ENCODE measurements at regions not wholly inside any gene's neighbourhood (a gene's known extent, or its start where the extent isn't known, plus 50 kb on each side); places are given as distances from the start of the nearest gene placed in this dataset.

GRCh38 chr13:99058527-99059495 lies 80.9 kb upstream of the DOCK9 start:
- Mint-ChIP-seq H3K27ac (peak overlapping the region in 1 of 2 donors; percentile 2), H3K27me3 (peaks cover 6 to 11% of the 10 kb centered on the region in 2 donors), H3K36me3 (no peaks in the 10 kb centered on the region), H3K4me3 (no peak overlapping the region), H3K9me3 (peaks cover under 1% of the 10 kb centered on the region), H3K4me1 (ENCODE audit: low read depth in 2 of 2) (peaks cover 30% of the 10 kb centered on the region in 2 donors)
- ATAC-seq (no peak), DNase-seq (ENCODE audit: low spot score) (no peak)

- Mint-ChIP-seq H3K4me1 (ENCODE audit: low read depth in 2 of 2) (peaks cover 27% of the 10 kb centered on the region in 2 donors), H3K4me3 (no peak overlapping the region), H3K36me3 (no peaks in the 10 kb centered on the region), H3K27ac (peak overlapping the region in 1 of 2 donors; percentile 2), H3K9me3 (peaks cover 4% of the 10 kb centered on the region), H3K27me3 (peaks cover 6 to 13% of the 10 kb centered on the region in 2 donors)
- DNase-seq (ENCODE audit: low spot score) (no peak), ATAC-seq (no peak)
These were observed 81.7 kb upstream of the DOCK9 start for GRCh38 chr13:99059498-99060075.

GRCh38 chr13:99061411-99061810 lies 83.5 kb upstream of the DOCK9 start:
- no peak for ATAC-seq
- no peak for DNase-seq (ENCODE audit: low spot score)
- Mint-ChIP-seq H3K27ac (no peak overlapping the region), H3K4me3 (no peak overlapping the region), H3K36me3 (no peaks in the 10 kb centered on the region), H3K9me3 (peaks cover 9% of the 10 kb centered on the region), H3K27me3 (peaks cover 6 to 11% of the 10 kb centered on the region in 2 donors), H3K4me1 (ENCODE audit: low read depth in 2 of 2) (peaks cover 31 to 33% of the 10 kb centered on the region in 2 donors)

- Mint-ChIP-seq H3K9me3 (peaks cover 9% of the 10 kb centered on the region), H3K36me3 (no peaks in the 10 kb centered on the region), H3K27ac (no peak overlapping the region), H3K4me1 (ENCODE audit: low read depth in 2 of 2) (peaks cover 40 to 41% of the 10 kb centered on the region in 2 donors), H3K27me3 (peaks cover 6 to 11% of the 10 kb centered on the region in 2 donors), H3K4me3 (no peak overlapping the region)
- DNase-seq (ENCODE audit: low spot score) = no peak
- ATAC-seq = no peak
These were observed 84.7 kb upstream of the DOCK9 start for GRCh38 chr13:99062593-99062992.

- Mint-ChIP-seq H3K9me3 (peaks cover 9% of the 10 kb centered on the region), H3K4me1 (ENCODE audit: low read depth in 2 of 2) (peaks cover 40 to 41% of the 10 kb centered on the region in 2 donors), H3K27me3 (peaks cover 6 to 11% of the 10 kb centered on the region in 2 donors), H3K4me3 (no peak overlapping the region), H3K36me3 (no peaks in the 10 kb centered on the region), H3K27ac (no peak overlapping the region)
- DNase-seq (ENCODE audit: low spot score) = no peak
- ATAC-seq = no peak
These were observed 85.3 kb upstream of the DOCK9 start for GRCh38 chr13:99063178-99063577.

- Mint-ChIP-seq H3K4me1 (ENCODE audit: low read depth in 2 of 2) (peaks cover 38% of the 10 kb centered on the region in 2 donors), H3K36me3 (no peaks in the 10 kb centered on the region), H3K27ac (peak overlapping the region in 1 of 2 donors; percentile 22), H3K27me3 (peaks cover 6 to 11% of the 10 kb centered on the region in 2 donors), H3K4me3 (peak overlapping the region; percentile 4), H3K9me3 (peaks cover 9% of the 10 kb centered on the region)
- DNase-seq (ENCODE audit: low spot score) = no peak
- ATAC-seq = no peak
These were observed 86.1 kb upstream of the DOCK9 start for GRCh38 chr13:99063952-99064351.

GRCh38 chr13:99064624-99065234 lies 86.9 kb upstream of the DOCK9 start:
- Mint-ChIP-seq H3K27ac (peak overlapping the region in 1 of 2 donors; percentile 68), H3K4me3 (no peak overlapping the region), H3K27me3 (peaks cover 0 to 8% of the 10 kb centered on the region in 2 donors), H3K9me3 (peaks cover 9% of the 10 kb centered on the region), H3K4me1 (ENCODE audit: low read depth in 2 of 2) (peaks cover 31 to 33% of the 10 kb centered on the region in 2 donors), H3K36me3 (no peaks in the 10 kb centered on the region)
- no peak for DNase-seq (ENCODE audit: low spot score)
- no peak for ATAC-seq

GRCh38 chr13:99065235-99066015 lies 87.6 kb upstream of the DOCK9 start:
- Mint-ChIP-seq H3K36me3 (no peaks in the 10 kb centered on the region), H3K4me1 (ENCODE audit: low read depth in 2 of 2) (peaks cover 31 to 33% of the 10 kb centered on the region in 2 donors), H3K4me3 (peak overlapping the region; percentile 24), H3K27me3 (peaks cover 0 to 8% of the 10 kb centered on the region in 2 donors), H3K27ac (peak overlapping the region; percentile 30 to 68), H3K9me3 (peaks cover 9% of the 10 kb centered on the region)
- ATAC-seq = no peak
- DNase-seq (ENCODE audit: low spot score) = no peak

GRCh38 chr13:99066219-99066618 lies 88.4 kb upstream of the DOCK9 start:
- peak in 1 of 2 donors; percentile 63 for ATAC-seq
- Mint-ChIP-seq H3K9me3 (peaks cover 9% of the 10 kb centered on the region), H3K36me3 (no peaks in the 10 kb centered on the region), H3K4me3 (peak overlapping the region; percentile 24), H3K4me1 (ENCODE audit: low read depth in 2 of 2) (peaks cover 31 to 33% of the 10 kb centered on the region in 2 donors), H3K27ac (peak overlapping the region; percentile 30 to 68), H3K27me3 (peaks cover 0 to 8% of the 10 kb centered on the region in 2 donors)
- DNase-seq (ENCODE audit: low spot score) = no peak

- no peak for ATAC-seq
- H3K27ac Mint-ChIP-seq = peak overlapping the region; percentile 49 to 68
- H3K4me3 Mint-ChIP-seq = peak overlapping the region; percentile 51
- H3K36me3 Mint-ChIP-seq = peaks cover 5% of the 10 kb centered on the region
- peaks cover 31 to 33% of the 10 kb centered on the region in 2 donors for H3K4me1 Mint-ChIP-seq (ENCODE audit: low read depth in 2 of 2)
- no peak for DNase-seq (ENCODE audit: low spot score)
- peaks cover 0 to 8% of the 10 kb centered on the region in 2 donors for H3K27me3 Mint-ChIP-seq
- H3K9me3 Mint-ChIP-seq = peaks cover 9% of the 10 kb centered on the region
These were observed 89.5 kb upstream of the DOCK9 start for GRCh38 chr13:99067159-99067985.

- H3K4me1 Mint-ChIP-seq (ENCODE audit: low read depth in 2 of 2) = peaks cover 20% of the 10 kb centered on the region in 2 donors
- no peak overlapping the region for H3K4me3 Mint-ChIP-seq
- no peaks in the 10 kb centered on the region for H3K27me3 Mint-ChIP-seq
- no peaks in the 10 kb centered on the region for H3K9me3 Mint-ChIP-seq
- no peak for ATAC-seq
- H3K36me3 Mint-ChIP-seq = peaks cover 10% of the 10 kb centered on the region
- no peak overlapping the region for H3K27ac Mint-ChIP-seq
- DNase-seq (ENCODE audit: low spot score) = no peak
These were observed 93.3 kb upstream of the DOCK9 start for GRCh38 chr13:99071211-99071610.

- Mint-ChIP-seq H3K4me3 (no peak overlapping the region), H3K27ac (no peak overlapping the region)
These were observed 93.8 kb upstream of the DOCK9 start for GRCh38 chr13:99071666-99072065.

More at GRCh38 chr13:99071666-99072065, 93.8 kb upstream of the DOCK9 start:
- ATAC-seq (no peak), DNase-seq (ENCODE audit: low spot score) (no peak)
- Mint-ChIP-seq H3K9me3 (no peaks in the 10 kb centered on the region), H3K27me3 (no peaks in the 10 kb centered on the region), H3K4me1 (ENCODE audit: low read depth in 2 of 2) (peaks cover 22% of the 10 kb centered on the region in 2 donors), H3K36me3 (peaks cover 10% of the 10 kb centered on the region)

Measured in natural killer cell treated with Interleukin-12 subunit alpha and Interleukin-12 subunit beta and Interleukin-15 and Interleukin-18, amount 100 ng/mL, for 72 hours (primary cell).